Peyer's patch (tissue), 4 donors: ENCODE measurements at regions not wholly inside any gene's neighbourhood (a gene's known extent, or its start where the extent isn't known, plus 50 kb on each side); places are given as distances from the start of the nearest gene placed in this dataset.

Source experiments
- DNase-seq, 3 donors: peaks; one replicate each; pipeline ENCODE4 v3.0.0-alpha.2; 2017 to 2019
- H3K27ac ChIP-seq, 4 donors: fragments of 200-600 bp; sonication (generic); one replicate each; pipeline ENCODE4 v1.5.1; 2016 to 2019
- H3K27me3 ChIP-seq, 2 donors: fragments of 200-600 bp; sonication (generic); one replicate each; pipeline ENCODE4 v1.5.1; 2019
- H3K36me3 ChIP-seq, 3 donors: fragments of 200-600 bp; sonication (generic); one replicate each; pipeline ENCODE4 v1.5.1; 2016 to 2019
- H3K4me1 ChIP-seq, 4 donors: fragments of 200-600 bp; sonication (generic); one replicate each; pipeline ENCODE4 v1.5.1; 2016 to 2019
- H3K4me3 ChIP-seq, 4 donors: fragments of 200-600 bp; sonication (generic); 1 replicate in 3 of 4; 2 replicates in 1 of 4; pipeline ENCODE4 v1.5.1; 2016 to 2019; ENCODE audit warnings: mild to moderate bottlenecking in 1 of 4
- H3K9me3 ChIP-seq, 4 donors: fragments of 200-600 bp; sonication (generic); one replicate each; pipeline ENCODE4 v1.5.1; 2016 to 2019; ENCODE audit warnings: mild to moderate bottlenecking in 1 of 4
- POLR2A ChIP-seq, 2 donors: fragments of 450-650 bp; IDR thresholded peaks; one replicate each; pipeline ENCODE4 v1.5.1; 2017; ENCODE audit warnings: antibody characterized with exemption in 2 of 2, mild to moderate bottlenecking in 2 of 2, moderate library complexity in 2 of 2
- TF ChIP-seq, protein P1 (sequence below), 6 experiments: fragments of 450-650 bp in 4 of 6; fragments of 200-600 bp in 2 of 6; sonication (generic) in 1 of 6; IDR thresholded peaks; one replicate each; pipeline ENCODE4 v1.5.1; 2017 to 2019; ENCODE audit warnings: antibody characterized with exemption in 6 of 6, mild to moderate bottlenecking in 3 of 6, moderate library complexity in 1 of 6

DNA sequence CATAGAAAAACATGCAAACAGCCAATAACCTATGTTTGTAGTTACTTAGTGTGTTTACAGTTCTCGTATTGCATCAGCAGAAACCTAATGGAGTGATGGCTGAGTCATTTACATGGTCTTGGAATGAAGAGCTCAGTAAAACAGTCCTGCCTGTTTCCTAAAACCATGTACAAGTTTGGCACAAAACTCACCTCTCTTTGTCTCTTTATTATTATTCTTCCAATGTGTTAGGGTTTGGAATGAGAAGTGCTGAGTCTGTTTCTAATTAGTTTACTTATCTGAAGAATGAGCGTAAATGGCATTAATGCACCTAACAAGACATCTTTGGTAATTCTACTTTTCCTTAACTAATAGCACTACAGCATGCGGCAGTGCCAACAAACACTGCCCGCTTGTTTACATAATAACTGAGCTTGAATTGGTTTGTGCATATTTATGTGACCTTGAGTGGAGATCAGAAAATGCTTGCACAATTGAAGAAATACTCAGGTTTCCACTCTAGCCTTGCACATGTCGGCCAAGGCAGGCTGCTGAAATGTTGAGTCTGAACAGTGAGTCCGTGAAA lies 385.4 kb upstream of the SEMA6D start:
- no peaks in the 10 kb centered on the region for H3K27me3 ChIP-seq
- no peaks in the 10 kb centered on the region for H3K9me3 ChIP-seq
- no peaks in the 10 kb centered on the region for H3K36me3 ChIP-seq
- H3K27ac ChIP-seq: no peak overlapping the region
- TF ChIP-seq, protein P1, sequence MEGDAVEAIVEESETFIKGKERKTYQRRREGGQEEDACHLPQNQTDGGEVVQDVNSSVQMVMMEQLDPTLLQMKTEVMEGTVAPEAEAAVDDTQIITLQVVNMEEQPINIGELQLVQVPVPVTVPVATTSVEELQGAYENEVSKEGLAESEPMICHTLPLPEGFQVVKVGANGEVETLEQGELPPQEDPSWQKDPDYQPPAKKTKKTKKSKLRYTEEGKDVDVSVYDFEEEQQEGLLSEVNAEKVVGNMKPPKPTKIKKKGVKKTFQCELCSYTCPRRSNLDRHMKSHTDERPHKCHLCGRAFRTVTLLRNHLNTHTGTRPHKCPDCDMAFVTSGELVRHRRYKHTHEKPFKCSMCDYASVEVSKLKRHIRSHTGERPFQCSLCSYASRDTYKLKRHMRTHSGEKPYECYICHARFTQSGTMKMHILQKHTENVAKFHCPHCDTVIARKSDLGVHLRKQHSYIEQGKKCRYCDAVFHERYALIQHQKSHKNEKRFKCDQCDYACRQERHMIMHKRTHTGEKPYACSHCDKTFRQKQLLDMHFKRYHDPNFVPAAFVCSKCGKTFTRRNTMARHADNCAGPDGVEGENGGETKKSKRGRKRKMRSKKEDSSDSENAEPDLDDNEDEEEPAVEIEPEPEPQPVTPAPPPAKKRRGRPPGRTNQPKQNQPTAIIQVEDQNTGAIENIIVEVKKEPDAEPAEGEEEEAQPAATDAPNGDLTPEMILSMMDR (IDR thresholded peaks at IDR 0.05): no peak
- TF ChIP-seq POLR2A (IDR thresholded peaks at IDR 0.05): no peak
- H3K4me1 ChIP-seq: no peaks in the 10 kb centered on the region
- no peak for DNase-seq
- no peak overlapping the region for H3K4me3 ChIP-seq

DNA sequence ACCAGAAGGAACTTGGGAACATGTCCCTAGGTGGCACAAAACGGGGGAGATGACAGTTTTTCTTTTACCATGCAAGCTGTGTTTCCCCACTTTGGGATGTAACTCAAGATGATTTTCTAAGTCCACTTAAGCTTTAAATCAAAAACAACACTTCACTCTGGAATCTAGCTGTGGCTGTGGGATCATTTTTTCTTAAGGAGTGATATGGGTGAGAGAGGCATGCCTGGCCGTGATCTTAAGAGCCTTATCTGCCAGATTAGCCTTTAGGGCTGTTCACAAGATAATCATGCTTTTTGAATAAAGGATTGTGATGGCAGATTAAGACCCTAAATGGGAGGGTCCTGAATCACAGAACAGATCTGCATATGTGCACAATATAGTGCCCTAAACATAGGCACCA lies 384.8 kb upstream of the SEMA6D start:
- Histone ChIP-seq H3K27me3 (no peaks in the 10 kb centered on the region), H3K27ac (no peak overlapping the region), H3K4me1 (no peaks in the 10 kb centered on the region), H3K4me3 (no peak overlapping the region), H3K9me3 (no peaks in the 10 kb centered on the region), H3K36me3 (no peaks in the 10 kb centered on the region)
- no peak for DNase-seq
- TF ChIP-seq, protein P1 (IDR thresholded peaks at IDR 0.05): no peak
- no peak for TF ChIP-seq POLR2A (IDR thresholded peaks at IDR 0.05)

DNA sequence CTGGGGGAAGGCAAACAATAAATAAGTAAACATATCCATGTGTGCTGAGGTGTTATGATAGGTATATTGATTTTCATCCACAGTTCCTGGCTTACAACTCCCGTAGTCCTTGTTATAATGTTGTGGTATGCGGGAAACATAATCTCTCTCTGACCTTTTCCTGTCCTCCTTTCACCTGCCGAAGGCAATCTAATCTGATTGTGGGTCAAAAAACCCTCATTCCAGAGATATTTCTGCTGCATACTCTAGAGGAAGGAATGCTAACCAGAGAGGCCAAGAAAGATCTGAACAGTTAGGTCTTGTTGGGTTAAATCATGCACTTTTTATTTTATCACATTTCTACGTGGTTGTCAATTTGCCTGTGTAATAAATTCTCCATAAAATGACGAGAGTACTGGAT lies 383.6 kb upstream of the SEMA6D start:
- Histone ChIP-seq H3K4me1 (no peaks in the 10 kb centered on the region), H3K27me3 (no peaks in the 10 kb centered on the region), H3K4me3 (no peak overlapping the region), H3K36me3 (no peaks in the 10 kb centered on the region), H3K27ac (no peak overlapping the region), H3K9me3 (no peaks in the 10 kb centered on the region)
- no peak for TF ChIP-seq POLR2A (IDR thresholded peaks at IDR 0.05)
- TF ChIP-seq, protein P1 (IDR thresholded peaks at IDR 0.05): no peak
- no peak for DNase-seq

DNA sequence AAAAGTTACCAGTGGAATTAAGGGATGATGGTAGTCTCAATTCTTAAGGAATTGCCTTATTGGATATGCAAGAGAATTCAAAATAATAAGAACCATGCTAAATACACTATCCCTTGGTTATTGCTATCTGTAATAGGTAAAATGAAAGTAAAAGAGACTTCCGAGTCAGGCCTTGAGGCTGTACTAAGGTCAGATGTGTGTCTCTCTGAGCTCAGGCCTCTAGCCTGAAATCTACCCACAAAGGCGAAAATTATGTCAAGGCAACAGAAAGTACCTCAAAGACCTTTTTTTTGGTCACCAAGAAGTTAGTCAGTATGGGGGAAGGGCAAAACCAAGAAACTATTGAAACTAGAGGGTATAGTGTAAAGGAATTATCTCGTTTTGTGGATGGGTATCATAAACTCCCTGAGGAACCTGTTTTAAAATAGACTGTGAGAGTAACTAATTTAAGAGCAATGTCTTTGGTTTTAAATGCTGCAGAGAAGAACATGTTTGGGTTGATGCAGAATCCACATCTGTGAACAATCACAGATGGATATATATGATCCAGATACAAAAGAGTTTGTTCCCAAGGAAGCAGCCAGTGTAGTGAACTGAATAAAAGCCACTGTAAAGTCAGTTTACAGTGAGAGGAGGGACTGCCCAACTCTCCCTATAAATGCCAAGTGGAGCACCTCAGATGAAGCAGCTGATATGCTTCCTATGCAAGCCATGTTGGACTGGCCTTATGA lies 382.3 kb upstream of the SEMA6D start:
- no peak overlapping the region for H3K27ac ChIP-seq
- H3K9me3 ChIP-seq: no peaks in the 10 kb centered on the region
- H3K4me3 ChIP-seq: no peak overlapping the region
- no peaks in the 10 kb centered on the region for H3K27me3 ChIP-seq
- no peak for TF ChIP-seq POLR2A (IDR thresholded peaks at IDR 0.05)
- TF ChIP-seq, protein P1 (IDR thresholded peaks at IDR 0.05): no peak
- DNase-seq: no peak
- no peaks in the 10 kb centered on the region for H3K4me1 ChIP-seq
- H3K36me3 ChIP-seq: no peaks in the 10 kb centered on the region

DNA sequence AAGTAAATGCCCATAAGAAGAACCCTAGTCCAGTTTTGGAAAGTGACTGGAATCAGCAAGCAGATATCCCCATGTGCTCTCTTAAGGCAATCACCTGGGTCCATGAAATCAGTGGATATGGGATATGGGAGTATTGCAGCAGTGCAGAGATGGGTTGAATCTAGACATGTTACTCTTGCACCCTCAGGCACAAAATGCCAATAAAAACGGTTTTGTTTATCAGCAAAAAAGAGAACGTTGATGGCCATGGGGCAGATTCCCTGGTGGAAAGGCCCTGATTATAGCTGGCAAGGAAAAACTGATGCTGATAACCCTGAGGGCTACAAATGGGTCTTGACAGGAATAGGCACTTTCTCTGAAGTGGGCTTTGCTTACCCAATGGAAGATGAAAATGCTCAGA lies 380.2 kb upstream of the SEMA6D start:
- H3K36me3 ChIP-seq: no peaks in the 10 kb centered on the region
- H3K27me3 ChIP-seq: no peaks in the 10 kb centered on the region
- no peaks in the 10 kb centered on the region for H3K9me3 ChIP-seq
- H3K4me3 ChIP-seq: no peak overlapping the region
- no peak for TF ChIP-seq POLR2A (IDR thresholded peaks at IDR 0.05)
- TF ChIP-seq, protein P1 (IDR thresholded peaks at IDR 0.05): no peak
- DNase-seq: no peak
- no peaks in the 10 kb centered on the region for H3K4me1 ChIP-seq
- H3K27ac ChIP-seq: no peak overlapping the region
